ENCODE measurements at regions not wholly inside any gene's neighbourhood (a gene's known extent, or its start where the extent isn't known, plus 50 kb on each side); places are given as distances from the start of the nearest gene placed in this dataset.

DNA sequence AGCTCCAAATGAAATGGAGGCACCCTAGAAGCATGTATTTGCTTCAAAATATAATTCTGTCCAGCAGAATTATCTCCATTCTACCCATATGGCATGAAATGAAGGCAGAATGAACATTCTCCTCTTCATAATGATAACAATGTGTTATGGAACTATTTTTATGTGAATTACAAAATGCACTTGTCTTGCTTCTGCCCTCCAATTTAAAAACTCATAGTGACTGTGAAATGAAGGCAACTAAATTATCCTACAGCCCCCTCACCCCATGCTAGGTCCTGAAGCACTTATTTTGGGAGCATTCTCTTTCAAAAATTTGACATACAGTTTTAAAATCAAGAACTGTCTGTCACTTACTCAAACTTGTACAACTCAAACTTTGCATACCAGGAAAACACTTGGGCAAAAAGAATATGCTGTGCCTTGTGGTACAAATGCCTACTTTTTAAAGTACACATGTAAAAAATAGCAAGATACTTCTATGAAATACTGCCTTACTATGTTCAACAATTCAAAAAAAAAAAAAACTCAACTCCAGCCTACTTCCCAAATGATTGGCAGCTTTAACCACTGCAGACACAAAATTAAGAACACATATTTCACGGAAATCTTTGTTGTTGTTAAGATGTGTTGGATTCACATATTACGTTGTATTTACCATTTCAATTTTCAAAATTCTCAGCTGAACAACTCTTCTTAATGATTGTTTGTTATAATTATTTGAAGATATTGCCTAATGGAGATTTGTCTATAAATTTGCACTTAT, 213.3 kb upstream of the NFIA start:
- H4K91ac ChIP-seq (replicated peaks; ENCODE audit: insufficient read length, low read length), result no peak overlapping the region
- H3K79me1 ChIP-seq (ENCODE audit: low read depth, low read length), result no peaks in the 10 kb centered on the region
- no peak overlapping the region for H3K4me2 ChIP-seq (ENCODE audit: insufficient read depth in 1 of 2, low read depth in 2 of 2, low read length in 2 of 2)
- no peak overlapping the region for H3K56ac ChIP-seq (replicated peaks; ENCODE audit: insufficient read length, low read depth, low read length)
- no peaks in the 10 kb centered on the region for H3K9me3 ChIP-seq (ENCODE audit: insufficient read depth in 2 of 2, low read depth in 1 of 2, low read length in 1 of 2)
- no peak overlapping the region for H3K18ac ChIP-seq (ENCODE audit: extremely low read depth, low read length)
- H3K9ac ChIP-seq (replicated peaks in 1 of 4; ENCODE audit: extremely low read depth in 1 of 4, low read depth in 3 of 4, low read length in 3 of 4), result no peak overlapping the region
- no peak overlapping the region for H2BK20ac ChIP-seq (ENCODE audit: low read length)
- H3K23ac ChIP-seq (ENCODE audit: insufficient read length), result no peak overlapping the region
- no peaks in the 10 kb centered on the region for H4K20me1 ChIP-seq (replicated peaks in 1 of 2; ENCODE audit: control insufficient read depth in 1 of 2, insufficient read depth in 2 of 2, low read length in 2 of 2)
- no peaks in the 10 kb centered on the region for H3K79me2 ChIP-seq (ENCODE audit: control insufficient read depth in 1 of 2, insufficient read depth in 2 of 2, low read length in 2 of 2)
- H3K4me3 ChIP-seq (ENCODE audit: extremely low read depth in 1 of 4, insufficient read depth in 2 of 4, low read depth in 3 of 4, low read length in 4 of 4), result no peak overlapping the region
- peaks cover 1 to 11% (median 6%) of the 10 kb centered on the region in 4 experiments for H3K4me1 ChIP-seq (replicated peaks in 1 of 4; ENCODE audit: control insufficient read depth in 3 of 4, insufficient read depth in 4 of 4, low read length in 3 of 4)
- no peak overlapping the region for H2AFZ ChIP-seq (ENCODE audit: low read length)
- no peak for DNase-seq (ENCODE audit: low read depth in 1 of 2, low spot score in 2 of 2)
- no peaks in the 10 kb centered on the region for H3K36me3 ChIP-seq (ENCODE audit: control insufficient read depth in 2 of 4, insufficient read depth in 4 of 4, low read length in 3 of 4)
- ChIA-PET POLR2A (ENCODE audit: partially characterized antibody) (no interaction called here), CTCF (ENCODE audit: partially characterized antibody) (interaction anchor here (1.4 kb wide), 1 partner anchor 21 kb away, joined by 3 read pairs; no protein-coding TSS in a partner anchor)
- TF ChIP-seq POLR2AphosphoS5 (IDR thresholded peaks at IDR 0.05; ENCODE audit: low read depth, low read length) (no peak), CBX5 (IDR thresholded peaks at IDR 0.05; ENCODE audit: low read depth, low read length) (no peak), ATF2 (IDR thresholded peaks at IDR 0.05; ENCODE audit: low read length) (no peak), TBP (IDR thresholded peaks at IDR 0.05; ENCODE audit: low read depth, low read length) (no peak), KDM1A (IDR thresholded peaks at IDR 0.05; ENCODE audit: borderline replicate concordance, low read length) (no peak), ASH2L (IDR thresholded peaks at IDR 0.05; ENCODE audit: low read length) (no peak), RNF2 (IDR thresholded peaks at IDR 0.05; ENCODE audit: borderline replicate concordance, low read depth, low read length, missing control alignments, poor library complexity, severe bottlenecking) (no peak), POU5F1 (IDR thresholded peaks at IDR 0.05; ENCODE audit: low read depth, low read length) (no peak), NANOG (IDR thresholded peaks at IDR 0.05; ENCODE audit: insufficient read depth, low read depth, low read length, poor library complexity, severe bottlenecking) (no peak)
- TF ChIP-seq, protein P1, sequence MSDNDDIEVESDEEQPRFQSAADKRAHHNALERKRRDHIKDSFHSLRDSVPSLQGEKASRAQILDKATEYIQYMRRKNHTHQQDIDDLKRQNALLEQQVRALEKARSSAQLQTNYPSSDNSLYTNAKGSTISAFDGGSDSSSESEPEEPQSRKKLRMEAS (IDR thresholded peaks at IDR 0.05), result no peak
- H4K8ac ChIP-seq (ENCODE audit: extremely low read depth, insufficient read depth, low read length), result no peak overlapping the region
- no peak for FAIRE-seq
- no peak overlapping the region for H2AK5ac ChIP-seq (ENCODE audit: low read depth, low read length)
- H3K4ac ChIP-seq (replicated peaks; ENCODE audit: insufficient read length, low read depth, low read length), result no peak overlapping the region
- H2BK15ac ChIP-seq (ENCODE audit: low read length), result no peak overlapping the region
- WGBS, 2 experiments (ENCODE audit: extremely low coverage in 1 of 2, insufficient coverage in 1 of 2, insufficient read length in 1 of 2, insufficient replicate concordance in 2 of 2, low coverage in 1 of 2, low lambda C conversion rate in 2 of 2, missing lambda C conversion rate in 1 of 2), result 83% methylated on average over 2 of the region's 2 CpGs; no CpG with 5 or more reads in 1 of the 2 experiments
- no peak overlapping the region for H2BK5ac ChIP-seq (ENCODE audit: low read depth, low read length)
- H2BK120ac ChIP-seq (replicated peaks; ENCODE audit: low read depth, low read length), result no peak overlapping the region
- H4K5ac ChIP-seq (ENCODE audit: insufficient read length, low read depth, low read length), result no peak overlapping the region
- no peak overlapping the region for H3K14ac ChIP-seq (ENCODE audit: insufficient read length)
- no peak overlapping the region for H2BK12ac ChIP-seq (ENCODE audit: low read depth, low read length)
- no peak overlapping the region for H3K27ac ChIP-seq (ENCODE audit: low read depth, low read length)
- peaks cover 0 to 1% (median 0%) of the 10 kb centered on the region in 4 experiments; a peak in 1 of 7 replicates for H3K27me3 ChIP-seq (replicated peaks in 1 of 4; ENCODE audit: control insufficient read depth in 3 of 4, extremely low read depth in 1 of 4, insufficient read depth in 3 of 4, low read length in 3 of 4)
- H3K23me2 ChIP-seq (ENCODE audit: low read depth, low read length), result no peaks in the 10 kb centered on the region; the same call in 1 of the 2 replicates
